ENCODE measurements at regions not wholly inside any gene's neighbourhood (a gene's known extent, or its start where the extent isn't known, plus 50 kb on each side); places are given as distances from the start of the nearest gene placed in this dataset.

DNA sequence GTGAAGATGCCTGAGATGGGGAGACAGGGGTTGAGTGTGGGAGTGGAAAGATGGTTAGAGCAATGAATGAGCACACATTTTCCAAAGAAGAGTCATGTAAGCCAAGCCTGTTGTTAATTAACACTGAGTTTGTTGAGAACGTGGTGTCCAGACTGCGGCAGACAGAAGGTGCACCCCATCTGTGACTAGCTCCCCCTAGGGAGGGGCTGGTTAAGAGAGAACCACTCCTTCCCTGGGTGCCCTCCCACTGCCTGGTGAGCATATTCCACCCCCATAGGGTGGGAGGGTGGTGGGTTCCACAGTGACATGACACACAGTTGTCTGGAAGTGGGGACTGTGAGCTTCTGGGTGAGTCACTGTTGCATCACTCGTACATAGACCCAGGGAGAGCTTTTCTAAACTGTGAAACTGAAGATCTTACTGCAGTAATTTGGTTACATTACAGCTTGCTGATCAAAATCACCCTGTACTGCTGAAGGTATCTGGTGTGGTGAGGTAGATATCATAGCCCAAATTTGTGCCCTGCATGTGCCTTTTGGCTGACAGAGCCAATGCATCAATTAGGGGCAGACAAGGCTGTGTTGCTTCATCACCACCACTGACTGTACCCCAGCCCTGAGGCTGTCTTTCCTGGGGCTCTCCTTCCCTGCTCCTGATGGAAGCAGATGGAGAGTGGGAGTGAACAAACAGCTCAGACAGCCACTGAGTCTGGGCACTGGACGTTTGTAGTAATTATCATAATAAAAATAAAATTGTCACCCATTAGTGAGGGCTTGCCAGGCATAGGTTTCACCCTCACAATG lies 150.9 kb downstream of the EMP1 start:
- H3K4me3 ChIP-seq (ENCODE audit: low read length): no peak overlapping the region
- no peaks in the 10 kb centered on the region for H3K9me3 ChIP-seq (ENCODE audit: control insufficient read depth, insufficient read depth, low read length)
- no peaks in the 10 kb centered on the region for H3K36me3 ChIP-seq (ENCODE audit: control insufficient read depth, low read length)
- no peak overlapping the region for H3K27ac ChIP-seq (ENCODE audit: low read depth, low read length)
- H3K27me3 ChIP-seq (ENCODE audit: control insufficient read depth, low read length): no peaks in the 10 kb centered on the region
- no peaks in the 10 kb centered on the region for H4K20me1 ChIP-seq (ENCODE audit: control insufficient read depth, insufficient read depth, low read depth, low read length)
- H3K9me2 ChIP-seq (replicated peaks; ENCODE audit: control insufficient read depth, low read length): no peaks in the 10 kb centered on the region
- TF ChIP-seq EZH2phosphoT487 (IDR thresholded peaks at IDR 0.05; ENCODE audit: borderline replicate concordance, low read length): no peak
- TF ChIP-seq, protein P1, sequence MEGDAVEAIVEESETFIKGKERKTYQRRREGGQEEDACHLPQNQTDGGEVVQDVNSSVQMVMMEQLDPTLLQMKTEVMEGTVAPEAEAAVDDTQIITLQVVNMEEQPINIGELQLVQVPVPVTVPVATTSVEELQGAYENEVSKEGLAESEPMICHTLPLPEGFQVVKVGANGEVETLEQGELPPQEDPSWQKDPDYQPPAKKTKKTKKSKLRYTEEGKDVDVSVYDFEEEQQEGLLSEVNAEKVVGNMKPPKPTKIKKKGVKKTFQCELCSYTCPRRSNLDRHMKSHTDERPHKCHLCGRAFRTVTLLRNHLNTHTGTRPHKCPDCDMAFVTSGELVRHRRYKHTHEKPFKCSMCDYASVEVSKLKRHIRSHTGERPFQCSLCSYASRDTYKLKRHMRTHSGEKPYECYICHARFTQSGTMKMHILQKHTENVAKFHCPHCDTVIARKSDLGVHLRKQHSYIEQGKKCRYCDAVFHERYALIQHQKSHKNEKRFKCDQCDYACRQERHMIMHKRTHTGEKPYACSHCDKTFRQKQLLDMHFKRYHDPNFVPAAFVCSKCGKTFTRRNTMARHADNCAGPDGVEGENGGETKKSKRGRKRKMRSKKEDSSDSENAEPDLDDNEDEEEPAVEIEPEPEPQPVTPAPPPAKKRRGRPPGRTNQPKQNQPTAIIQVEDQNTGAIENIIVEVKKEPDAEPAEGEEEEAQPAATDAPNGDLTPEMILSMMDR (IDR thresholded peaks at IDR 0.05; ENCODE audit: low read depth, low read length, poor library complexity, severe bottlenecking): no peak
- H3K4me2 ChIP-seq (ENCODE audit: low read length): no peak overlapping the region
- H3K79me2 ChIP-seq (ENCODE audit: control insufficient read depth, low read length): no peaks in the 10 kb centered on the region
- no peaks in the 10 kb centered on the region for H3F3A ChIP-seq (ENCODE audit: control insufficient read depth, insufficient read depth)
- no peaks in the 10 kb centered on the region for H3K4me1 ChIP-seq (ENCODE audit: control insufficient read depth, low read length)

GRCh38 chr12:13345722-13346121 lies 149.2 kb downstream of the EMP1 start:
- H4K20me1 ChIP-seq (ENCODE audit: control insufficient read depth, insufficient read depth, low read depth, low read length): no peaks in the 10 kb centered on the region
- no peak for TF ChIP-seq EZH2phosphoT487 (IDR thresholded peaks at IDR 0.05; ENCODE audit: borderline replicate concordance, low read length)
- TF ChIP-seq, protein P1 (IDR thresholded peaks at IDR 0.05; ENCODE audit: low read depth, low read length, poor library complexity, severe bottlenecking): no peak
- no peaks in the 10 kb centered on the region for H3K36me3 ChIP-seq (ENCODE audit: control insufficient read depth, low read length)
- H3K27me3 ChIP-seq (ENCODE audit: control insufficient read depth, low read length): no peaks in the 10 kb centered on the region
- H3K4me1 ChIP-seq (ENCODE audit: control insufficient read depth, low read length): no peaks in the 10 kb centered on the region
- H3K4me2 ChIP-seq (ENCODE audit: low read length): no peak overlapping the region
- no peaks in the 10 kb centered on the region for H3K9me2 ChIP-seq (replicated peaks; ENCODE audit: control insufficient read depth, low read length)
- no peaks in the 10 kb centered on the region for H3F3A ChIP-seq (ENCODE audit: control insufficient read depth, insufficient read depth)
- H3K79me2 ChIP-seq (ENCODE audit: control insufficient read depth, low read length): no peaks in the 10 kb centered on the region
- no peak overlapping the region for H3K27ac ChIP-seq (ENCODE audit: low read depth, low read length)
- no peak overlapping the region for H3K4me3 ChIP-seq (ENCODE audit: low read length)
- no peaks in the 10 kb centered on the region for H3K9me3 ChIP-seq (ENCODE audit: control insufficient read depth, insufficient read depth, low read length)

DNA sequence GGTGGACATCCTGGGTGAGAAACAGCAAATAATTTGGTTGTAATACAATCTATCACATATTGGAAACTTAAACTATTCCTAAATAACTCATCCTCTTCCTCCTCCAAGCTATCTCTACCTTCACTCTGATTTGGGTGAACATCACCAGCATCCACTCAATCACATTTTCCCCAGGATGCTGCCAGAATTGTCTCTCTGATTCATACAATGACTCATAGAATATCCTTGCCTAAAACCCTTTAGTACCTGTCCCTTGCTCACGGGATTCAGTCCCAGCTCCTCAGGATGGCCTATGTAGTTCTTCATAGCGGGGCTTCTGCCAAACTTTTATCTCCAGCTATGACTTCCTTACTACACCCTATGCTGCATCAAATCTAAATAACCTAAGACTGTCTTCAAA lies 146.8 kb downstream of the EMP1 start:
- no peaks in the 10 kb centered on the region for H3K9me3 ChIP-seq (ENCODE audit: control insufficient read depth, insufficient read depth, low read length)
- H3K36me3 ChIP-seq (ENCODE audit: control insufficient read depth, low read length): no peaks in the 10 kb centered on the region
- no peak overlapping the region for H3K4me3 ChIP-seq (ENCODE audit: low read length)
- H3K27me3 ChIP-seq (ENCODE audit: control insufficient read depth, low read length): no peaks in the 10 kb centered on the region
- H3K4me2 ChIP-seq (ENCODE audit: low read length): no peak overlapping the region
- TF ChIP-seq EZH2phosphoT487 (IDR thresholded peaks at IDR 0.05; ENCODE audit: borderline replicate concordance, low read length): no peak
- TF ChIP-seq, protein P1 (IDR thresholded peaks at IDR 0.05; ENCODE audit: low read depth, low read length, poor library complexity, severe bottlenecking): no peak
- H3K79me2 ChIP-seq (ENCODE audit: control insufficient read depth, low read length): no peaks in the 10 kb centered on the region
- no peaks in the 10 kb centered on the region for H4K20me1 ChIP-seq (ENCODE audit: control insufficient read depth, insufficient read depth, low read depth, low read length)
- no peaks in the 10 kb centered on the region for H3K9me2 ChIP-seq (replicated peaks; ENCODE audit: control insufficient read depth, low read length)
- no peak overlapping the region for H3K27ac ChIP-seq (ENCODE audit: low read depth, low read length)
- H3F3A ChIP-seq (ENCODE audit: control insufficient read depth, insufficient read depth): no peaks in the 10 kb centered on the region
- no peaks in the 10 kb centered on the region for H3K4me1 ChIP-seq (ENCODE audit: control insufficient read depth, low read length)
